GM06990 (cell line): ENCODE measurements at regions not wholly inside any gene's neighbourhood (a gene's known extent, or its start where the extent isn't known, plus 50 kb on each side); places are given as distances from the start of the nearest gene placed in this dataset.
"Not testable (repeated sequence)": the region's sequence is repeated elsewhere in the genome, so short reads cannot be mapped to it uniquely, and the experiment has no call there.

Source experiments
- DNase-seq: peaks from one replicate; pipeline ENCODE4 v3.0.0-alpha.2; 2011; ENCODE audit not compliant: insufficient read length; ENCODE audit errors: extremely low read depth
- H3K27me3 ChIP-seq: replicated peaks from 2 replicates; pipeline ENCODE4 v1.6.0; 2011; ENCODE audit warnings: low read length; ENCODE audit not compliant: control insufficient read depth, insufficient read depth
- H3K36me3 ChIP-seq: 2 replicates; pipeline ENCODE4 v1.5.1; 2011; ENCODE audit warnings: low read length; ENCODE audit not compliant: control insufficient read depth, insufficient read depth
- H3K4me3 ChIP-seq: replicated peaks from 2 replicates; pipeline ENCODE4 v1.5.1; 2011; ENCODE audit warnings: low read depth, mild to moderate bottlenecking, control low read depth, low read length
- CTCF ChIP-seq: IDR thresholded peaks from 2 replicates; pipeline ENCODE4 v1.5.1; 2011; ENCODE audit warnings: low read length, control low read depth, mild to moderate bottlenecking, inconsistent platforms; ENCODE audit not compliant: insufficient read depth, poor library complexity, severe bottlenecking

- DNase-seq, H3K4me3 ChIP-seq, H3K36me3 ChIP-seq, H3K27me3 ChIP-seq: not testable (repeated sequence)
These were observed 286.3 kb upstream of the DPP6 start for GRCh38 chr7:153765869-153766268.

GRCh38 chr7:153766926-153767325 lies 285.3 kb upstream of the DPP6 start:
- H3K27me3 ChIP-seq, DNase-seq, H3K36me3 ChIP-seq, H3K4me3 ChIP-seq: not testable (repeated sequence)

- H3K27me3 ChIP-seq, result no peaks in the 10 kb centered on the region
- TF ChIP-seq CTCF, result no peak
- H3K4me3 ChIP-seq, result no peak overlapping the region
- H3K36me3 ChIP-seq, result no peaks in the 10 kb centered on the region
- DNase-seq, result no peak
These were observed 279.2 kb upstream of the DPP6 start for GRCh38 chr7:153772966-153773365.

GRCh38 chr7:153776940-153777339 lies 275.3 kb upstream of the DPP6 start:
- H3K4me3 ChIP-seq, DNase-seq, H3K36me3 ChIP-seq, H3K27me3 ChIP-seq: not testable (repeated sequence)

- not testable (repeated sequence) for H3K36me3 ChIP-seq, H3K4me3 ChIP-seq, H3K27me3 ChIP-seq, DNase-seq
These were observed 254.8 kb upstream of the DPP6 start for GRCh38 chr7:153797363-153797762.

- no peaks in the 10 kb centered on the region for H3K27me3 ChIP-seq
- no peak for TF ChIP-seq CTCF
- H3K4me3 ChIP-seq, result no peak overlapping the region
- DNase-seq, result no peak
- no peaks in the 10 kb centered on the region for H3K36me3 ChIP-seq
These were observed 244.1 kb upstream of the DPP6 start for GRCh38 chr7:153808117-153808516.

- Histone ChIP-seq H3K36me3 (no peaks in the 10 kb centered on the region), H3K27me3 (no peaks in the 10 kb centered on the region), H3K4me3 (no peak overlapping the region)
- TF ChIP-seq CTCF, result no peak
- no peak for DNase-seq
These were observed 222.7 kb upstream of the DPP6 start for GRCh38 chr7:153829525-153829924.

- Histone ChIP-seq H3K4me3 (no peak overlapping the region), H3K27me3 (no peaks in the 10 kb centered on the region), H3K36me3 (no peaks in the 10 kb centered on the region)
- no peak for TF ChIP-seq CTCF
- no peak for DNase-seq
These were observed 220.0 kb upstream of the DPP6 start for GRCh38 chr7:153832160-153832559.
